ENCODE measurements at regions not wholly inside any gene's neighbourhood (a gene's known extent, or its start where the extent isn't known, plus 50 kb on each side); places are given as distances from the start of the nearest gene placed in this dataset.
"Not testable (repeated sequence)": the region's sequence is repeated elsewhere in the genome, so short reads cannot be mapped to it uniquely, and the experiment has no call there.

GRCh38 chr4:34323549-34324320 lies 1920.6 kb downstream of the ARAP2 start:
- Histone ChIP-seq H3K36me3 (replicated peaks in 1 of 2) (no peaks in the 10 kb centered on the region), H3K27ac (no peak overlapping the region), H3K4me3 (no peak overlapping the region), H3K27me3 (no peaks in the 10 kb centered on the region), H3K4me1 (replicated peaks in 1 of 2) (no peaks in the 10 kb centered on the region), H3K9me3 (replicated peaks in 1 of 3) (no peaks in the 10 kb centered on the region)
- WGBS, 4 donors: 33 to 45% (median 38%) methylated on average over 1 of the region's 1 CpG
- intact Hi-C loops (cut with DNase I): no loop called here
- DNase-seq: no peak
- TF ChIP-seq POLR2A (IDR thresholded peaks at IDR 0.05) (no peak), CTCF (IDR thresholded peaks at IDR 0.05) (no peak)

- H3K9me3 ChIP-seq (replicated peaks in 1 of 3): no peaks in the 10 kb centered on the region
- intact Hi-C loops (cut with DNase I): no loop called here
- no peak overlapping the region for H3K27ac ChIP-seq
- H3K27me3 ChIP-seq: no peaks in the 10 kb centered on the region
- no peaks in the 10 kb centered on the region for H3K4me1 ChIP-seq (replicated peaks in 1 of 2)
- H3K4me3 ChIP-seq: no peak overlapping the region
- TF ChIP-seq POLR2A (IDR thresholded peaks at IDR 0.05) (no peak), CTCF (IDR thresholded peaks at IDR 0.05) (no peak)
- H3K36me3 ChIP-seq (replicated peaks in 1 of 2): no peaks in the 10 kb centered on the region
- no peak for DNase-seq
- WGBS, 4 donors: 71 to 97% (median 85%) methylated on average over 1 of the region's 1 CpG
These were observed 1915.4 kb downstream of the ARAP2 start for GRCh38 chr4:34328939-34329338.

GRCh38 chr4:34335156-34335555 lies 1909.2 kb downstream of the ARAP2 start:
- DNase-seq; H3K9me3 ChIP-seq (replicated peaks in 1 of 3); H3K4me1 ChIP-seq (replicated peaks in 1 of 2); H3K27me3 ChIP-seq; H3K27ac ChIP-seq; intact Hi-C loops (cut with DNase I); H3K36me3 ChIP-seq (replicated peaks in 1 of 2); H3K4me3 ChIP-seq: not testable (repeated sequence)
- 84 to 94% (median 90%) methylated on average over 13 of the region's 13 CpGs for WGBS, 4 donors

GRCh38 chr4:34335556-34335955 lies 1908.8 kb downstream of the ARAP2 start:
- H3K27me3 ChIP-seq; H3K9me3 ChIP-seq (replicated peaks in 1 of 3); DNase-seq; H3K36me3 ChIP-seq (replicated peaks in 1 of 2); H3K27ac ChIP-seq; H3K4me1 ChIP-seq (replicated peaks in 1 of 2); H3K4me3 ChIP-seq; intact Hi-C loops (cut with DNase I): not testable (repeated sequence)
- 87 to 92% (median 88%) methylated on average over 13 to 22 of the region's 22 CpGs; no CpG with 5 or more reads in 1 of the 4 donors for WGBS, 4 donors

GRCh38 chr4:34362654-34363053 lies 1881.7 kb downstream of the ARAP2 start:
- DNase-seq: no peak
- no peak overlapping the region for H3K27ac ChIP-seq
- H3K4me1 ChIP-seq (replicated peaks in 1 of 2): no peaks in the 10 kb centered on the region
- H3K36me3 ChIP-seq (replicated peaks in 1 of 2): no peaks in the 10 kb centered on the region
- no peaks in the 10 kb centered on the region for H3K27me3 ChIP-seq
- intact Hi-C loops (cut with DNase I): no loop called here
- H3K4me3 ChIP-seq: no peak overlapping the region
- H3K9me3 ChIP-seq (replicated peaks in 1 of 3): no peaks in the 10 kb centered on the region
- TF ChIP-seq CTCF (IDR thresholded peaks at IDR 0.05): no peak
- TF ChIP-seq POLR2A (IDR thresholded peaks at IDR 0.05): no peak

All from adrenal gland (tissue), 9 donors.